ENCODE measurements at regions not wholly inside any gene's neighbourhood (a gene's known extent, or its start where the extent isn't known, plus 50 kb on each side); places are given as distances from the start of the nearest gene placed in this dataset.

DNA sequence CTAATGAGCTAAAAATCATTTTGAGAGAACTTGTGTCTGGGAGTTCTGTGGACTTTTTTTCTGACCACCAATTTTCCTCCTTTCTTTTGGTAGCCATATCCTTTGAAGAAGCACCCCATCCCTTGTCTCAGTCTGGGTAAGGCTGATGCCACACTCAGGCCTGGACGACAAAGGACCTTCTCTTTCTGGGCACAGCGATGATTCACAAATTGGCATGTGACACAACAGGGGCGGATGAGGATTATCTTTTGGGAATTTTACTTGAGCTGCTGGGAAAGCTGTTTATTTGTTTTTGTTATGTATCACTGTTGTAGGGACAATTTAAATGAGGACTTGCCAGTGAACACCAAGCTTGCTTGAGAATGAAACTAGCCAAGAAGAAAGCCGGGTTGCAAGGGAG lies 233.4 kb upstream of the HAND2 start:
- no peak for TF ChIP-seq EZH2phosphoT487 (IDR thresholded peaks at IDR 0.05; ENCODE audit: insufficient read depth, low read depth)
- TF ChIP-seq EZH2 (IDR thresholded peaks at IDR 0.05; ENCODE audit: insufficient read depth, poor library complexity, severe bottlenecking): no peak

Measured in GM23248 (cell line).